Neural progenitor cell (in vitro differentiated cells): ENCODE measurements at regions not wholly inside any gene's neighbourhood (a gene's known extent, or its start where the extent isn't known, plus 50 kb on each side); places are given as distances from the start of the nearest gene placed in this dataset.

ENCODE experiments used
- DNase-seq: peaks from one replicate; pipeline ENCODE4 v3.0.0-alpha.2; 2016; ENCODE audit warnings: low spot score
- H2AFZ ChIP-seq: fragments of 200-600 bp; sonication (generic); replicated peaks from 2 replicates; pipeline ENCODE4 v1.6.1; 2016; ENCODE audit warnings: antibody characterized with exemption
- H3F3A ChIP-seq: fragments of 200-600 bp; sonication (generic); 2 replicates; pipeline ENCODE4 v1.6.1; 2016; ENCODE audit warnings: antibody characterized with exemption, low read depth
- H3K27ac ChIP-seq: fragments of 200-600 bp; sonication (generic); 2 replicates; pipeline ENCODE4 v1.5.1; 2016; ENCODE audit warnings: mild to moderate bottlenecking
- H3K27me3 ChIP-seq: fragments of 200-600 bp; sonication (generic); 2 replicates; pipeline ENCODE4 v1.6.1; 2016; ENCODE audit warnings: mild to moderate bottlenecking, moderate library complexity
- H3K36me3 ChIP-seq: fragments of 200-600 bp; sonication (generic); 2 replicates; pipeline ENCODE4 v1.5.1; 2016
- H3K4me1 ChIP-seq: fragments of 200-600 bp; sonication (generic); 2 replicates; pipeline ENCODE4 v1.6.1; 2016; ENCODE audit warnings: mixed run types
- H3K4me2 ChIP-seq: fragments of 200-600 bp; sonication (generic); 2 replicates; pipeline ENCODE4 v1.6.1; 2016
- H3K4me3 ChIP-seq: fragments of 200-600 bp; sonication (generic); 2 replicates; pipeline ENCODE4 v1.5.1; 2016
- H3K79me2 ChIP-seq: fragments of 200-600 bp; sonication (generic); 2 replicates; pipeline ENCODE4 v1.6.1; 2016; ENCODE audit warnings: low read depth
- H3K9ac ChIP-seq: fragments of 200-600 bp; sonication (generic); 2 replicates; pipeline ENCODE4 v1.6.1; 2016
- H3K9me3 ChIP-seq: fragments of 200-600 bp; sonication (generic); 2 replicates; pipeline ENCODE4 v1.5.1; 2016; ENCODE audit warnings: low read depth
- H4K20me1 ChIP-seq: fragments of 200-600 bp; sonication (generic); 2 replicates; pipeline ENCODE4 v1.6.1; 2016; ENCODE audit warnings: low read depth
- H3K27ac Mint-ChIP-seq: 3 replicates; pipeline ENCODE4 v1.8.0; 2021; ENCODE audit warnings: mixed read lengths
- H3K27me3 Mint-ChIP-seq: 2 replicates; pipeline ENCODE4 v1.8.0; 2022; ENCODE audit warnings: low read depth, mild to moderate bottlenecking, inconsistent platforms, moderate library complexity, mixed read lengths; ENCODE audit not compliant: insufficient read depth
- H3K36me3 Mint-ChIP-seq: 3 replicates; pipeline ENCODE4 v1.8.0; 2021; ENCODE audit warnings: mixed read lengths
- H3K4me1 Mint-ChIP-seq: 3 replicates; pipeline ENCODE4 v1.8.0; 2021; ENCODE audit warnings: mixed read lengths
- H3K4me3 Mint-ChIP-seq: 3 replicates; pipeline ENCODE4 v1.8.0; 2021; ENCODE audit warnings: mild to moderate bottlenecking, moderate library complexity, mixed read lengths
- H3K9me3 Mint-ChIP-seq: 3 replicates; pipeline ENCODE4 v1.8.0; 2020; ENCODE audit warnings: mixed read lengths
- CTCF ChIP-seq: fragments of 200-600 bp; sonication (generic); IDR thresholded peaks from 2 replicates; pipeline ENCODE4 v1.5.1; 2017; ENCODE audit warnings: antibody characterized with exemption, mild to moderate bottlenecking
- EZH2 ChIP-seq: fragments of 200-600 bp; sonication (generic); IDR thresholded peaks from 2 replicates; pipeline ENCODE4 v1.6.1; 2017; ENCODE audit warnings: antibody characterized with exemption, mild to moderate bottlenecking, moderate library complexity
- EZH2phosphoT487 ChIP-seq: fragments of 200-600 bp; sonication (generic); IDR thresholded peaks from 2 replicates; pipeline ENCODE4 v1.6.1; 2017; ENCODE audit warnings: antibody characterized with exemption

GRCh38 chr1:181863006-181863405, 198.5 kb downstream of the ZNF648 start:
- no peak for TF ChIP-seq EZH2
- no peak for TF ChIP-seq CTCF
- TF ChIP-seq EZH2phosphoT487: no peak
- H3K79me2 ChIP-seq: no peaks in the 10 kb centered on the region
- no peaks in the 10 kb centered on the region for H3K4me1 ChIP-seq
- no peaks in the 10 kb centered on the region for H3K27me3 ChIP-seq
- no peak overlapping the region for H3K4me3 ChIP-seq
- no peaks in the 10 kb centered on the region for H3F3A ChIP-seq
- peaks cover 4% of the 10 kb centered on the region for H3K27me3 Mint-ChIP-seq
- no peaks in the 10 kb centered on the region for H3K4me1 Mint-ChIP-seq
- H3K27ac ChIP-seq: no peak overlapping the region
- no peaks in the 10 kb centered on the region for H3K36me3 Mint-ChIP-seq
- no peaks in the 10 kb centered on the region for H4K20me1 ChIP-seq
- no peak overlapping the region for H2AFZ ChIP-seq
- H3K4me2 ChIP-seq: no peak overlapping the region
- no peak for DNase-seq
- no peaks in the 10 kb centered on the region for H3K36me3 ChIP-seq
- H3K27ac Mint-ChIP-seq: no peak overlapping the region
- H3K9me3 Mint-ChIP-seq: peaks cover 2% of the 10 kb centered on the region
- H3K4me3 Mint-ChIP-seq: no peak overlapping the region
- H3K9me3 ChIP-seq: peaks cover 14% of the 10 kb centered on the region
- no peak overlapping the region for H3K9ac ChIP-seq

GRCh38 chr1:181858135-181858534, 203.4 kb downstream of the ZNF648 start:
- no peaks in the 10 kb centered on the region for H3K36me3 Mint-ChIP-seq
- no peaks in the 10 kb centered on the region for H3K4me1 ChIP-seq
- H3K27me3 ChIP-seq: no peaks in the 10 kb centered on the region
- no peaks in the 10 kb centered on the region for H3F3A ChIP-seq
- peaks cover 7% of the 10 kb centered on the region for H3K9me3 ChIP-seq
- H3K4me3 ChIP-seq: no peak overlapping the region
- no peak overlapping the region for H3K27ac ChIP-seq
- DNase-seq: no peak
- no peaks in the 10 kb centered on the region for H4K20me1 ChIP-seq
- H2AFZ ChIP-seq: no peak overlapping the region
- H3K4me3 Mint-ChIP-seq: no peak overlapping the region
- H3K4me1 Mint-ChIP-seq: no peaks in the 10 kb centered on the region
- H3K9ac ChIP-seq: no peak overlapping the region
- no peaks in the 10 kb centered on the region for H3K79me2 ChIP-seq
- no peak overlapping the region for H3K27ac Mint-ChIP-seq
- no peak overlapping the region for H3K4me2 ChIP-seq
- H3K27me3 Mint-ChIP-seq: no peaks in the 10 kb centered on the region
- H3K36me3 ChIP-seq: no peaks in the 10 kb centered on the region
- H3K9me3 Mint-ChIP-seq: peaks cover 13% of the 10 kb centered on the region
- TF ChIP-seq EZH2 (no peak), CTCF (no peak), EZH2phosphoT487 (no peak)
